ENCODE measurements at regions not wholly inside any gene's neighbourhood (a gene's known extent, or its start where the extent isn't known, plus 50 kb on each side); places are given as distances from the start of the nearest gene placed in this dataset.

DNA sequence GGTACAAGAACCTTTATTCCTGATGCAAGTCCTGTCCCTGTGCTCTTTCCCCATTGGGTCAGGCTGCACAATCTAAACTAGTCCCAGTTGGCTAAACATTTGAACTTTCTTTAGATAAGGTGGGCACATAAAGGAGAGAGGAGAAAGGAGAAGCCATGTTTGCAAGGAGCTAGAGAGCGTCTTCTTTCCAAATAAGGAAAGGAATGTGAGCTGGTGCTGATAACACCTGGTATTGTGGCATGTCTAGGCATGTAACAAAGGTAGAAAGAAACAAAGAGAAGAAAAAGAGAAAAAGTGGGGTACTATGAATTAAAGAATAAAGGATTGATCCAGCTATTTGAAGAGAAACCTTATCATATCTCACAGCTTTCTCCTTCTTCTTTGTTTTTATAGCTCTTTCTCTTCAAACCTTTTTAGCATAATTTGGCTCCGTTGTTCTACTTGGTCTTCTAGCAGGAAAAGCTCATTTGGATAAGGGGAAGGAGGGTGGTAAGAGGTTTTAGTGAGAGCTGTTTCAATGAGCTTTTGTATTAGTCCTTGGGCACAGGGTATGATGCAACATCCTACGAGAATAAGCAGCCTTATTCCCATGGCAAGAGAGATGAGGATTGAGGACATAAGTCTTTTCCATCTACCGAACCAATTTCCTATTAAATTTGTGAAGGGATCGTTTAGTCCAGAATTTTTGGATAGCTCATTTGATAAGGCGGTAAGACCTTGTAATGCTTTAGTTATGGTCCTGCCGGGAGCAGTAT is 415.5 kb upstream of the MAN1A1 start:
- no peak for TF ChIP-seq EZH2 (IDR thresholded peaks at IDR 0.05; ENCODE audit: insufficient read depth, poor library complexity, severe bottlenecking)
- no peak for TF ChIP-seq EZH2phosphoT487 (IDR thresholded peaks at IDR 0.05; ENCODE audit: insufficient read depth, low read depth)
